CD4-positive, alpha-beta T cell treated with Interferon alpha-2 for 1 hour (primary cell): ENCODE measurements at regions not wholly inside any gene's neighbourhood (a gene's known extent, or its start where the extent isn't known, plus 50 kb on each side); places are given as distances from the start of the nearest gene placed in this dataset.
"Not testable (repeated sequence)": the region's sequence is repeated elsewhere in the genome, so short reads cannot be mapped to it uniquely, and the experiment has no call there.

Source experiments
- DNase-seq, 2 donors: peaks; one replicate each; pipeline ENCODE4 v3.0.0-alpha.2; 2020 to 2022

DNA sequence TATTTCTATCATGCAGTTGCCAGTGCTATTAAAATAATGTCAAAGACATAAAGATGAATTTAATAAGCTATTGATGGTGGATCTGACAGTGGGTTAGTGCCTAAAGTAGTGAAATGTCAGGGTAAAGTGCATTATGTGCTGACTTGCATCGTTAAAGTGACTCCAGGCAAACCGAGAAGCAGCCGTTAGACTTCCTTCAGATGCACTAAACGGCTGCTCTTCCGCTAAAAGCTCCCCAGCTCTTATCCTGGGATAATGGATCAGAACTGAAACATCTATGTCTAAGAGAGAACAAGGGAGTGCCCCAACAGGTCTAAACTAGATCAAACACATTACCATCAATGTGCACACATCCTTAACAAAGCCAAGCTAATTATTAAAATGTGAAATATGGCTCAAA, 468.2 kb downstream of the NTRK2 start:
- DNase-seq: no peak

DNA sequence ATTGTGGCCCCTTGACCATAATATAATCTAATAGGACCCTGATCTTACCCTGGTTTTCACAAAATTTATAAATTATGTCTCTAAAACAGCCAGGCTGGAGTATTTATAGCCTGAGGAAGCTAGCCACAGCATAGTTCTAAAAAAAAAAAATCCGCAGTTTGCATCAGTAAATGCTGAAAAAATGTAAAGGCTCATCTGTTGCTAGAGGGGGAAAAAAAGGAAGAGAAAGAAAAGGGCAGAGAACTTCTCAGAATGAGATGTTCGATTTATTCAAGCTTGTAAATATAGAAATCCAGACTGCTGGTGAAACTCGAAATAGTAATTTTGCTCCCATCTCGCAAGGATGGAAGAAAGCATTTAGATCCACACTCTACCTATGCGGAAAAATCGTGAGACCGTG, 467.5 kb downstream of the NTRK2 start:
- DNase-seq: no peak

DNA sequence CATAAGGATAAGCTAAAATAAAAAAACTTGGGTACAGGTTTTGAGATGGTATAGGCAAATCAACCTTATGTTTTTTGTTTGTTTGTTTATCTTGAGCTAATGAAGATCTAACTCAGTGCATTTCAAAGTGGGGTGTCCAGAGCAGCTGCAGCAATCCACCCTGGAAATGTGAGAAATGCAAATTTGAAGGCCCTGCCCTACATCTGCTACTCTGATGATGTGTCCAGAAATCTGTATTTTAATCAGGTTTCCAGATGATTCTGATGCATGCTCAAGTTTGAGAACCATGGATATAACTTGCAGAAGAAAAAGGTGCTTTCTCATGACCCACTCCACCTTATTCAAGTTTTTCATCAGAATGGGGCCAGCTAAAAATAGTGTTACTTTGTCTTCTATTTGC, 467.0 kb downstream of the NTRK2 start:
- DNase-seq: no peak

DNA sequence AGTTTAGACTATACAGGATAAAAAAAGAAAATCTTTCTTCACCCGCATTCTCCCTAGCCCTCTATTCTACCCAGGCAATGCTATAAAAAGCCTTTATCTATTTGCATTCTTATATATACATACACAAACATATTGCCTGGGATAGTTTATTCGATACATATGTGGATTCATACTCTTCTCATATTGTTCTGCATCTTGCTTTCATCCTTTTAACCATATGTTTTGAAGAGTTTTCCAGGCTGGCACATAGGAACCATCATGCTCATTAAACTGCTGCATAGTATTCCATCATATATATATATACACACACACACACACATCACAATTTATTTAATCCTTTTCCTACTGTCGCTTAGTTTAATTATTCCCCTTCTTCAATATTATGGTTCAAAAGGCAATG, 461.2 kb downstream of the NTRK2 start:
- DNase-seq: no peak

DNA sequence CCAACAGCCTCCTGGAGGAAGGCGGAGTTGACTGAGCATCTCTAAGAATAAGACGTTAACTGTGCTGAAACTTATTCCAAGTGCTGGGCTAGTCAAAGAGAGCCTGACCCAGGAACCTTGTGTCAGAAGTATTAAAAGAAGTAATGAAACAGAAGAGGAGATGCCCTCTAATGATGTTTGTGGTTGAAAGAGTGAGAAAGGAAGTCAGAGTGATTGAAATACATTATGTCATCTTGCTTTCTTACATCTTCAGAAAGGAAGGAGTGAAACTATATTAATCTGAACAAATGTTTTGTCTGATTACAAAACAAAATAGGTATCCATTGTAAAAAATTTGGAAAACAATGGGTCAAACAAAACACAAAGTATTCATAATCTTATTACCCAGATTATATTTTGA, 460.7 kb downstream of the NTRK2 start:
- no peak for DNase-seq

DNA sequence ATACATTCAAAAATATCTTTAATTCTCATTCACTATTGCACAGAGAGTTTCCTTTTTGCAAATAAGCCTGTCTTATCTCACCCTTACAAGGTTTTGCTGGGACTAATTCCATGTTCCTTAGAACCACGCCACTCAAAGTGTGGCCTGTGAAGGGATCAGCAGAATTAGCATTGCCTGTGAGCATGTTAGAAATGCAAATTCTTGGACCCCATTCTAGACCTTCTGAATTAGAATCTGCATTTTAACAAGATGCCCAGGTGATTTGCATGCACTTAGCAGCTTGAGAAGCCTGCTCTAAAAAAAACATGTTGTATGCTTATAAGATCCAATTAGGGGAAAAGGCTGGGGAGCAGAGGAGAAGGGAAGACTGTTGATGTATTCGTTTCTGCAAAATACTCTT, 460.0 kb downstream of the NTRK2 start:
- DNase-seq: no peak

DNA sequence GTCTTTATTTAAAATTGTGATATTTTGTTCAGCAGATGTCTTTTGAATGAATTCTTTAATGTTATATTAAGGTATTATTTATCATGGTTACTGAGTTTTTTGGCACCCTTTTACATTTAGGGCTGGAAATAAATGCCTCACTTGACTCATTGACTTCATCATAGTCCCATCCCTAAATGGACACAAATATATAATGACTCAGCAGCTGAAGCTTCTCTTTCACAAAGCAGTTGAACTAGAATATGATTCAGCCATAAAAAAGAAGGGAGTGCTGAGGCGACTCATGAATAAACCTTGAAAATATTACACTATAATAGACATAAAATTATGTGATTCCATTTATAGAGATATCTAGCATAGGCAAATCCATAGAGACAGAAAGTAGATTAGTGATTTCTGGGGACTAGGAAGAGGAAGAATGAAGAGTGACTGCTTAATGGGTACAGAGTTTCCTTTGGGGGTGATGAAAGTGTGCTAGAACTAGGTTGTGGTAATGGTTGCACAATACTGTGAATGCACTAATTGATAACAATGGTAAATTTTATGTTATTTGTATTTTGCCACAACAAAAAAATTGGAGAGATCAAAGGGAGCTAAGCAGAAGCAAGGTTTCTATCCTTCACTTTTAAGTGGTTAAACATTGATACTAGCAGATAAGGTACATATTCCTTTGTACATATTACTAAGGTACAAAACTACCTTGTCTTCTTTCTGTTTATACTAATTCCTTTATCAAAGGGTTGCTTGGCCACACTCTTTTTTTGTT, 449.6 kb downstream of the NTRK2 start:
- no peak for DNase-seq

DNA sequence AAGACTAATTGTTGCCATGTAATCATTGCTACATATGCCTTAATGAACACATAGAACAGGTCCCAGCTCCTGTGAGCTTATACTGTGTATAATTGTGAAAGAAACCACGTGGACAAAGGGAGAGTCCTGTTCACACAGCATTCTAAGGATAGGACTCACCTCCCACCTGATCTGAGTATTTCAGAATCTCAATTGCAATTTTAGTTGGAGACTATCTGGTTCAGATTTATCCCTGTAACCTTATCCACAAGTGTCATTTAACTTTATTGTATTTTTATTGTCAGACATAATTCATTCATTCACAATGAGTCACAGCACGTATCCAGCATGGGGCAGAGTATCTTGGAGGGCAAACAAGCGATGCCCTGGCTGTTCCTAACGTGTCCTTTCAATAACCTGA, 448.3 kb downstream of the NTRK2 start:
- no peak for DNase-seq

DNA sequence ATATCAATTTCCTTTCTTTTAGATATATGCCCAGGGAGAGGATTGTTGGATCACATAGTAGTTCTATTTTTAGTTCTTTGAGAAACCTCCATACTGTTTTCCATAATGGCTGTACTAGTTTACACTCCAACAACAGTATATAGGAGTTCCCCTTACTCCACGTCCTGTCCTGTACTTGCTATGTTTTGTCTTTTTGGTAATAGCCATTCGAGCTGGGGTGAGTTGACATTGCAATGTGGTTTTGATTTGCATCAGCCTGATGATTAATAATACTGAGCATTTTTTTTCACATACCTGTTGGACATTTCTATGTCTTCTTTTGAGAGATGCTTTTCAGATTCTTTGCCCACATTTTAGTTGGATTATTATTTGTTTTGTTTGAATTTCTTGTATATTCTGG, 445.9 kb downstream of the NTRK2 start:
- no peak for DNase-seq

DNA sequence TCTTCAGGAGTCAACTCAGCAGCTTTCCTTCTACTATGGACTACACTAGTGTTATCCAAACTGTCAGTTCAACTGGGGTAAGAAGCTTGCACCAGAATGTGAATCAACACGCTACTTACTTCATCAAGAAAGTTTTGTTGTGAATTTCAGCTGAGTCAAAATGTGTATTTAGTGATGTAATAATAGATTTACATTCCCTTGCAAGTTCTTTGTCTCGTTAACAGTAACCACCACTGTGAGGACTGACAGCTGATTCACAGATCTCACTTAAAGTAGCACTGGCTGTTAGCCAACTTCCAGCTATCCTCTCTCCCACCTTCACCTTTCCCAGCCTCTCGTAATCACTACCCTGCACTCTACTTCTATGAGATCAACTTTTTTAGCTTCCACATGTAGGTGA, 445.3 kb downstream of the NTRK2 start:
- DNase-seq: no peak

DNA sequence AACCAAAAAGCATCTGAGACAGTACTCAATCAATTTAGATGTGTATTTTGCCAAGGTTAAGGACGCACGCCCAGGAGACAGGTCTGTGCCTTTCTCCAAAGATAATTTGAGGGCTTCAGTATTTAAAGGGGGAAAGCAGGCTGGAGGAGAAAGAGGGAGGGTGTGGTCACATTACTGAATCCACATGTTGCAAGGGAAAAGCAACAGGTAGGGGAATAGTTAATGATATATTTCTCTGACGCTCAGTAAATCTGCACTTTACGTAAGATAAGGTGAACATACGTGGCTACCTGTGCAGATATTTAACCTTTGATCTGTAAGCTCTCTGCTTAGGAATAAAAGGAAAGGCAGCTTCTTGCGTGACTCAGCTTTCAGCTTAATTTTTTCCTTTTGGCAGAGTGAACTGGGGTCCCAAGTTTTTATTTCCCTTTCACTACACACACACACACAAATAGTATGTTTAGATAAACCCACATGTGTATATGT, 443.4 kb downstream of the NTRK2 start:
- DNase-seq: no peak

DNA sequence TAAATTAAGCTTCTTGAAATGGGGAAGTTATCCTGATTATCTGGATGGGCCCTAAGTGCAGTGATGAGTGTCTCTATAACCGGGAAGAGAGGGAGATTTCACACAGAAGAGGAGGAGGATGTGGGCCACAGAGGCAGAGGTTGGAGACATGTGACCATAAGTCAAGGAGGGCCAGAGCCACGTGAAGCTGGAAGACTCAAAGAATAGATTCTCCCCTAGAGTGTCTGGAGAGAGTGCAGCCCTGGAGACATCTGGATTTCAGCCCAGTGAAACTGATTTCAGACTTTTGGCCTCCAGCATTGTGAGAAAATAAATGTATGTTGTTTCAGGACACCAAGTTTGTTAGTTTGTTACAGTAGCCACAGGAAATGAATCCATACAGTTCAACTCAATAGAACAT, 442.9 kb downstream of the NTRK2 start:
- no peak for DNase-seq

DNA sequence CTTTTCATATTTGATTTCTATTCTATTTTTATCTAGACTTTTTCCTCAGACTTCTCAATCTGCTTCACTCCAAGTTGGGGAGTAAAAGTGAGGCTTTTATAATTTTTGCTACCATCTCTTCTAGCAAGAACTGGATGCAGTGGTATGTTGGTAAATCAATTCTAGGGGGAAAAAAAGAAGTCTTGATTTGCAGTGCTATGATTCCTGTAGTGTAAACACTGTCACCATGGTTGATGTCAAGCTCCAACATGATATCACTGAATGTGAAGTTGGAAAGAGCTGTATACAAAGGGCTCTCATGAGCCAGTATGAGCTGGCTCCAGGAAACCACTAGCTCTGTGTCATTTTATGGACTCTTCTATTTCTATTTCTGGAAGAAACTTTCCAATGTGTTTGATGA, 439.2 kb downstream of the NTRK2 start:
- DNase-seq: no peak

DNA sequence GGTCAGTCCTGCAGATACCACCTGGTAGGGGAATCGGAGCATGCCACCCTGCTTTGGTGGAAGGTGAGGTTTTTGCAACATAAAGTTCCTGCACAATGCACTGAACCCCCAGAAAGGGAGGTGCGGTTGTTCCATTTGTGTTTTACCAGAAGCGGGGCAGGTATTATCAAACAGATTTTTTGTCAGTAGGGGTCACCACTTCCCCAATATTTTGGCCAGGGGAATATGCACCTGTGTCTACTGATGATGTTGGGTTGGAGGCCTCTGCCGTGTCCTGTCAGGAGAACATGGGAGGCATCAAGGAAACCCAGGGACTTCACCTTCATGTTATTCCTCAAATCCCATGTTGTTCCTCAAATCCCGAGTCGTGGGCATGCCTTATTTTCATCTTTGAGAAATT, 438.7 kb downstream of the NTRK2 start:
- no peak for DNase-seq

DNA sequence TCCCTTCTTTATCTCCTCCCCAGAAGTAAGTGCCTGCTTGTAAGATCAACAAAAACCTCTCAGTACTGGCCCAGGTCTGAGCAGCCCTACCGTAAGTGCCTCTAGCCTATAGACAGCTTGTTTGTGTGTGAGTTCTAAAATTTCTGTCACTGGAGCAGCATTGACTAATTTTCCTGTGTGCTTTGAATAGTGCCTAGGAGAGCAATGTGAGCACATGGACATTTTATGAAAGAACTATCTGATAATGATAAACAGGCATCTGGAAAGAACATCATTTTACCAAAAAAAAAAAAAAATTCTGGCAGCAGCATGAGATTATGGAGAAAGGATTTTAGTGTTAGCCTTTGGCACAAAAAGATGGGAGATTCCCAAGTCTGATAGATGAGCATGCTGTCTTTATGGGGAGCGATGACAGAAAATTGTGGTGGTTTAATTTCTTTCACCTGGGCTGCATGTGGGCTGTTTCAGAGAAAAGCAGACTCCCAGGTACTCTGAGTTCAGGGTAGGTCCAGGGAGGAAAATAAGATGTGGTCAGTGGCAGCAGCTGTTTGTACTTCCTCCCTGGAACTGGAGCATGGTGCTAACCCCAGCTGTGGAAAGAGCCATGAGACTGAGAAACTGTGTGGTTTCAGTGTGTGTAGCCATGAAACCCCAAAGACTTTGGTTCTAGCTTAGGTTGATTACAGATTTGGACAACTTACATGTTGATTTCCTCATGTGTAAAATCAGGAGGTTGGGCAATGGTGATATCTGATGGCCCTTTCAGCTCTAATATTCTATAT, 419.9 kb downstream of the NTRK2 start:
- no peak for DNase-seq

DNA sequence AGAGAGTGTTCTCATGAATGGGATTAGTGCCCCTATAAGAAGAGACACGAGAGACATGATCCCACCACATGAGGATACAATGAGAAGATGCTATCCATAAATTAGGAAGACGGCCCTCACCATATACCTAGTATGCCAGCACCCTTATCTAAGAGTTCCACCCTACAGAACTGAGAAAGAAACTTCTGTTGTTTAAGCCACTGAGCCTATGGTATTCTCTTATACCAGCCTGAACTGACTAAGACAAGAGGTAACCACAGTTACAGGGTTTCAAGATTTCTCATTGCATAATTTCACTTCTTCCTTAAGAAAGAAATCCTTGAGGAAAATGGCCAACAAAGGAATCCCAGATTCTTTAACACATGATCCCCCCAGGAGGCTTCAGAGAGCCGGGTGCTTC, 412.4 kb downstream of the NTRK2 start:
- no peak for DNase-seq

DNA sequence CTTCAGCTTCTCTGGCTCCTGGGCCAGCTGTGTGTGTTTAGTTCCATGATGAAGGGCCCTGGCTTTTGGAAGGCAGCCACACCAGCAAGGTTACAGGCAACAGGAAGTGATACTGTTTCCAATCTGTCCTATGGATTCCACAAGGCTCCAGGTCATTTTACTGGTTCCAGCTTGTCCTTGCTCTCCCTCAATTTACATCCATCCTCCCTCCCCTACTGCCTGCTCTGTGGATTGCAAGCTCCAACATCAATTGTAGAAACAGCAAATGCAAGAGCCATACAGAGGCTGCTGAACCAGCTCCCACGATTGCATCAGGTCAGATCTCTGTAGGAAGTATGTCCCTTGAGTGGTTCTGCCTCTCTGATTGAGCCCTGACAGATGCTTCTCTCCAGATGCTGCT, 409.8 kb downstream of the NTRK2 start:
- DNase-seq: no peak

DNA sequence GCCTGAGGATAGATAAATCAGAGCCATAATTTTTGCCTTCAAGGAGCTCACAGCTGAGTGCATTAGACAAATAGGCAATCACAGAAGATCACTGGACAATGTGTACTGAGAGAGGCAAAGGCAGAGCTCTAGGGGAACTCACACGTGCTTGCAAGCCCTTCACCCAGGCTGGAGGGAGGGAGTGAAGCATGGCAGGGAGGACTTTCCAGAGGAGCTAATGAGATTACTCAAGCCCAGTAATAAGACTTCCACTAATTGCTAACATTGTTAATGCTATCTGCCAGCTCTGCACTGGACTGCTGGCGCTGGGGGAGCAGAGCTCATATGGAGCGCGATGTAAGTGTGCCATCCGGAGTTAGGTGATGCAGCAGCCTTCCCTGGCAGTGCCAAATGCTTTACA, 408.4 kb downstream of the NTRK2 start:
- no peak for DNase-seq

DNA sequence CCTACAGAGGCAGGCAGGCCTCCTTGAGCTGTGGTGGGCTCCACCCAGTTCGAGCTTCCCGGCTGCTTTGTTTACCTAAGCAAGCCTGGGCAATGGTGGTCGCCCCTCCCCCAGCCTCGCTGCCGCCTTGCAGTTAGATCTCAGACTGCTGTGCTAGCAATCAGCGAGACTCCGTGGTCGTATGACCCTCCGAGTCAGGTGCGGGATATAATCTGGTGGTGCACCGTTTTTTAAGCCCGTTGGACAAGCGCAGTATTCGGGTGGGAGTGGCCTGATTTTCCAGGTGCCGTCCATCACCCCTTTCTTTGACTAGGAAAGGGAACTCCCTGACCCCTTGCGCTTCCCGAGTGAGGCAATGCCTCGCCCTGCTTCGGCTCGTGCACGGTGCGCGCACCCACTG, 407.6 kb downstream of the NTRK2 start:
- DNase-seq: not testable (repeated sequence)
